GM23248 (cell line): ENCODE measurements at regions not wholly inside any gene's neighbourhood (a gene's known extent, or its start where the extent isn't known, plus 50 kb on each side); places are given as distances from the start of the nearest gene placed in this dataset.
A peak's percentile ranks its signal among the peaks of the same experiment; 100 is the strongest.

ENCODE experiments used
- DNase-seq: peaks from one replicate; pipeline ENCODE4 v3.0.0-alpha.2; 2015
- H2AFZ ChIP-seq: fragments of 200-600 bp; sonication (generic); 2 replicates; pipeline ENCODE4 v1.6.1; 2016; ENCODE audit warnings: antibody characterized with exemption
- H3F3A ChIP-seq: fragments of 200-600 bp; sonication (generic); 2 replicates; pipeline ENCODE4 v1.6.1; 2016; ENCODE audit warnings: mild to moderate bottlenecking, antibody characterized with exemption, mixed run types; ENCODE audit not compliant: insufficient read depth
- H3K27ac ChIP-seq: fragments of 200-600 bp; sonication (generic); 2 replicates; pipeline ENCODE4 v1.5.1; 2016; ENCODE audit warnings: mild to moderate bottlenecking
- H3K27me3 ChIP-seq: fragments of 200-600 bp; sonication (generic); replicated peaks from 2 replicates; pipeline ENCODE4 v1.6.1; 2016; ENCODE audit warnings: mild to moderate bottlenecking; ENCODE audit not compliant: insufficient read depth
- H3K36me3 ChIP-seq: fragments of 200-600 bp; sonication (generic); 2 replicates; pipeline ENCODE4 v1.6.1; 2016; ENCODE audit warnings: low read depth, mild to moderate bottlenecking
- H3K4me1 ChIP-seq: fragments of 200-600 bp; sonication (generic); 2 replicates; pipeline ENCODE4 v1.6.1; 2016; ENCODE audit warnings: mild to moderate bottlenecking; ENCODE audit not compliant: insufficient read depth
- H3K4me2 ChIP-seq: fragments of 200-600 bp; sonication (generic); one replicate; pipeline ENCODE4 v1.6.1; 2016; ENCODE audit warnings: mild to moderate bottlenecking; ENCODE audit not compliant: unreplicated experiment
- H3K4me3 ChIP-seq: fragments of 200-600 bp; sonication (generic); 2 replicates; pipeline ENCODE4 v1.5.1; 2016; ENCODE audit warnings: mild to moderate bottlenecking
- H3K79me2 ChIP-seq: fragments of 200-600 bp; sonication (generic); 2 replicates; pipeline ENCODE4 v1.6.1; 2016; ENCODE audit warnings: mild to moderate bottlenecking; ENCODE audit not compliant: insufficient read depth
- H3K9ac ChIP-seq: fragments of 200-600 bp; sonication (generic); 2 replicates; pipeline ENCODE4 v1.6.1; 2016; ENCODE audit warnings: mild to moderate bottlenecking
- H3K9me2 ChIP-seq: fragments of 200-600 bp; sonication (generic); 2 replicates; pipeline ENCODE4 v1.6.1; 2016; ENCODE audit warnings: mixed run types, mild to moderate bottlenecking, moderate library complexity; ENCODE audit not compliant: insufficient read depth
- H3K9me3 ChIP-seq: fragments of 200-600 bp; sonication (generic); one replicate; pipeline ENCODE4 v1.6.1; 2017; ENCODE audit warnings: low read depth
- H4K20me1 ChIP-seq: fragments of 200-600 bp; sonication (generic); 2 replicates; pipeline ENCODE4 v1.6.0; 2016; ENCODE audit not compliant: insufficient read depth
- EZH2 ChIP-seq: fragments of 200-600 bp; sonication (generic); IDR thresholded peaks from 2 replicates; pipeline ENCODE4 v1.6.1; 2018; ENCODE audit warnings: antibody characterized with exemption, mild to moderate bottlenecking; ENCODE audit not compliant: insufficient read depth, poor library complexity, severe bottlenecking
- EZH2phosphoT487 ChIP-seq: fragments of 200-600 bp; sonication (generic); IDR thresholded peaks from 2 replicates; pipeline ENCODE4 v1.6.1; 2018; ENCODE audit warnings: antibody characterized with exemption, moderate library complexity, mild to moderate bottlenecking, low read depth; ENCODE audit not compliant: insufficient read depth
- WGBS, 2 experiments: methylation state at CpG; one replicate each; pipeline ENCODE4 v1.1.6; 2015 to 2017; ENCODE audit warnings: low lambda C conversion rate in 2 of 2, low coverage in 1 of 2; ENCODE audit errors: missing lambda C conversion rate in 2 of 2; 5-methylcytosine and 5-hydroxymethylcytosine counted together
- in situ Hi-C: fragments of 300-500 bp; cut with MboI; formaldehyde crosslinking; loops from 2 replicates; pipeline ENCODE4 v1.15.0; 2020

DNA sequence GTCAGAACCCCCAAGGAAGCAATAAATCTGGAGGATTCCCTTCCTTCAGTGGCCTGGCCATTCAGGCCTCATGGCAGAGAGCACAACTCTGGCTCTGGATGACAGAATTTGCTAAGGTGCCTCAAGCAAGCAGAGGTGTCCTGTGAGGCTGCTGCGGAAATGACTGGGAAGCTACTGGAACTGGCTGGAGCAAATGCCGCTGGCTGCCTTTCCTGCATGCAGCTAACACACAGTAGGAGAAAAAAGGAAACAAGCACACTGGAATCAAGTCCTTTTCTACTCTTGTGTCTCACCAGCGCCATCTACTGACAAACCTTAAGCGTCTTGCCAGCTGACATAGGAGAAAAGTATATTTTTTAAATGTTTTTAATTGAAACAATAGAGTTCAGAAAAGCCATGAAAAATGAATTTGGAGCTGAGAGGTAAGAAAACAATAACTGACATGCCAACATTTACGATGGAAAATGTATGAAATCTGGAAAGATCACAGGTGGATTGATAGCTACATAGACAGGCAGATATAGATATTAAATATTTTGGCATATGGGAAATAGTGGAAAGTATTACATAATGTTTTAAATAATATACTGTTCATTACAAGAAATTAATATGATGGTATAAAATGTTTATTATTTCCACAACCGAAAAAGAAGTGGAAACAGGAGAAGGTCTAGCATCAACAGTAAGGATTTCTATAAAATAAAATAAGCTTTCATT lies 951.6 kb downstream of the ANKRD7 start:
- Histone ChIP-seq H3K9me3 (no peaks in the 10 kb centered on the region), H3K9me2 (no peaks in the 10 kb centered on the region), H3K4me1 (no peaks in the 10 kb centered on the region), H3K4me3 (no peak overlapping the region), H3F3A (no peaks in the 10 kb centered on the region), H3K27ac (no peak overlapping the region), H2AFZ (no peak overlapping the region), H4K20me1 (no peaks in the 10 kb centered on the region), H3K9ac (no peak overlapping the region), H3K4me2 (no peak overlapping the region), H3K36me3 (no peaks in the 10 kb centered on the region), H3K27me3 (no peaks in the 10 kb centered on the region), H3K79me2 (no peaks in the 10 kb centered on the region)
- WGBS, 2 experiments, result 5 to 6% methylated on average over 6 of the region's 6 CpGs
- peak; percentile 73 for DNase-seq
- in situ Hi-C loops, result no loop called here
- TF ChIP-seq EZH2phosphoT487, result no peak
- no peak for TF ChIP-seq EZH2

DNA sequence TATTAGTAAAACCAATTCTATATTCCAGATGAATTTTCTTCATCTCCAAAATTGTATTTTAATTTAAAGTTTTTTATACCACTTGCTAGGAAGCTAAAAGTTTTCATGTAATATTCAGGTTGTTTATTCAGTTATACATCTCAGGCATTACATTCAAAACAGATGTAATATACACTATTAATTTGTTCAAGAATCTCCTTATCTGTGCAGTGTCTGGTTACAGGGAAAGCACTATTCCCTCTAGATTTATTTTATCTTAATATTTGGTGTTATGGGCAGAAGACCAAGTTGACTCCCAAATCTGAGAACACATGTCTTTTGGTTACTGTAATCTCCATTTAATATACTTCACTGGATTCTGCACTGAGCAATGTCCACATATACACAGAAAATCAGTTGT lies 953.4 kb downstream of the ANKRD7 start:
- Histone ChIP-seq H3K9ac (no peak overlapping the region), H3K27me3 (no peaks in the 10 kb centered on the region), H3K27ac (no peak overlapping the region), H3K4me2 (no peak overlapping the region), H3K36me3 (no peaks in the 10 kb centered on the region), H3K9me3 (no peaks in the 10 kb centered on the region), H3F3A (no peaks in the 10 kb centered on the region), H3K9me2 (no peaks in the 10 kb centered on the region), H3K4me3 (no peak overlapping the region), H2AFZ (no peak overlapping the region), H3K79me2 (no peaks in the 10 kb centered on the region), H3K4me1 (no peaks in the 10 kb centered on the region), H4K20me1 (no peaks in the 10 kb centered on the region)
- in situ Hi-C loops, result no loop called here
- DNase-seq, result no peak
- no peak for TF ChIP-seq EZH2phosphoT487
- no peak for TF ChIP-seq EZH2

- H3K27ac ChIP-seq, result no peak overlapping the region
- TF ChIP-seq EZH2phosphoT487 (no peak), EZH2 (no peak)
- H3K9ac ChIP-seq, result no peak overlapping the region
- H3K4me2 ChIP-seq, result no peak overlapping the region
- H3K9me2 ChIP-seq, result no peaks in the 10 kb centered on the region
- H3K27me3 ChIP-seq, result no peaks in the 10 kb centered on the region
- WGBS, 2 experiments, result 26 to 29% methylated on average over 4 of the region's 4 CpGs
- H4K20me1 ChIP-seq, result no peaks in the 10 kb centered on the region
- no peak for DNase-seq
- H3K36me3 ChIP-seq, result no peaks in the 10 kb centered on the region
- no peaks in the 10 kb centered on the region for H3F3A ChIP-seq
- no peak overlapping the region for H3K4me3 ChIP-seq
- H3K9me3 ChIP-seq, result no peaks in the 10 kb centered on the region
- no peaks in the 10 kb centered on the region for H3K4me1 ChIP-seq
- H2AFZ ChIP-seq, result no peak overlapping the region
- no peaks in the 10 kb centered on the region for H3K79me2 ChIP-seq
- in situ Hi-C loops, result no loop called here
These were observed 959.8 kb downstream of the ANKRD7 start for GRCh38 chr7:119184124-119184788.

- H3K4me3 ChIP-seq, result no peak overlapping the region
- WGBS, 2 experiments, result 41 to 49% methylated on average over 2 of the region's 2 CpGs
- H3F3A ChIP-seq, result no peaks in the 10 kb centered on the region
- no peak for DNase-seq
- in situ Hi-C loops, result no loop called here
- no peaks in the 10 kb centered on the region for H3K79me2 ChIP-seq
- no peaks in the 10 kb centered on the region for H3K9me3 ChIP-seq
- H3K36me3 ChIP-seq, result no peaks in the 10 kb centered on the region
- no peaks in the 10 kb centered on the region for H3K9me2 ChIP-seq
- no peak overlapping the region for H3K27ac ChIP-seq
- H2AFZ ChIP-seq, result no peak overlapping the region
- no peak for TF ChIP-seq EZH2phosphoT487
- TF ChIP-seq EZH2, result no peak
- no peaks in the 10 kb centered on the region for H4K20me1 ChIP-seq
- H3K4me2 ChIP-seq, result no peak overlapping the region
- no peaks in the 10 kb centered on the region for H3K4me1 ChIP-seq
- H3K27me3 ChIP-seq, result no peaks in the 10 kb centered on the region
- no peak overlapping the region for H3K9ac ChIP-seq
These were observed 971.7 kb downstream of the ANKRD7 start for GRCh38 chr7:119196183-119196582.
